Activated CD8-positive, alpha-beta T cell treated with anti-CD3 and anti-CD28 coated beads, Interleukin-2, amount 10 ng/mL, durations not matched to agents 7 days and 5 days (primary cell): ENCODE measurements at regions not wholly inside any gene's neighbourhood (a gene's known extent, or its start where the extent isn't known, plus 50 kb on each side); places are given as distances from the start of the nearest gene placed in this dataset.

Source experiments
- ATAC-seq: fragments of 150-1000 bp; cut with Tn5 transposase; one replicate; pipeline ENCODE4 v1.10.0; 2021; ENCODE audit warnings: moderate library complexity
- CTCF ChIA-PET: fragments of 350-600 bp; sonication (Branson Sonifier 250); formaldehyde crosslinking; loops from one replicate; lab custom pipeline; 2021; ENCODE audit warnings: antibody characterized with exemption; lab: Charles Lee
- POLR2A ChIA-PET: fragments of 350-600 bp; sonication (Branson Sonifier 250); formaldehyde crosslinking; loops from one replicate; lab custom pipeline; 2021; ENCODE audit warnings: antibody characterized with exemption; lab: Charles Lee
- DNase-seq: peaks from one replicate; pipeline ENCODE4 v3.0.0-alpha.2; 2020
- H3K27ac Mint-ChIP-seq: one replicate; pipeline ENCODE4 v1.8.0; 2021; ENCODE audit warnings: mild to moderate bottlenecking, mixed read lengths
- H3K27me3 Mint-ChIP-seq: one replicate; pipeline ENCODE4 v1.8.0; 2021; ENCODE audit warnings: low read depth, mixed read lengths
- H3K36me3 Mint-ChIP-seq: one replicate; pipeline ENCODE4 v1.8.0; 2021; ENCODE audit warnings: low read depth, mixed read lengths
- H3K4me1 Mint-ChIP-seq: one replicate; pipeline ENCODE4 v1.8.0; 2021; ENCODE audit warnings: low read depth, mixed read lengths
- H3K4me3 Mint-ChIP-seq: one replicate; pipeline ENCODE4 v1.8.0; 2021; ENCODE audit warnings: mild to moderate bottlenecking, mixed read lengths
- H3K9me3 Mint-ChIP-seq: one replicate; pipeline ENCODE4 v1.8.0; 2022; ENCODE audit warnings: mixed read lengths; ENCODE audit not compliant: insufficient read depth

GRCh38 chr4:19707876-19708275, 543.8 kb upstream of the SLIT2 start:
- POLR2A ChIA-PET, result no interaction called here
- DNase-seq (no peak), ATAC-seq (no peak)
- CTCF ChIA-PET, result no interaction called here
- no peaks in the 10 kb centered on the region for H3K4me1 Mint-ChIP-seq
- no peaks in the 10 kb centered on the region for H3K36me3 Mint-ChIP-seq
- H3K4me3 Mint-ChIP-seq, result no peak overlapping the region
- peaks cover 17% of the 10 kb centered on the region for H3K9me3 Mint-ChIP-seq
- no peaks in the 10 kb centered on the region for H3K27me3 Mint-ChIP-seq
- no peak overlapping the region for H3K27ac Mint-ChIP-seq

GRCh38 chr4:19703391-19703790, 548.3 kb upstream of the SLIT2 start:
- H3K9me3 Mint-ChIP-seq, result peaks cover 15% of the 10 kb centered on the region
- CTCF ChIA-PET, result no interaction called here
- POLR2A ChIA-PET, result no interaction called here
- H3K4me1 Mint-ChIP-seq, result no peaks in the 10 kb centered on the region
- no peak for DNase-seq
- no peak for ATAC-seq
- H3K4me3 Mint-ChIP-seq, result no peak overlapping the region
- no peaks in the 10 kb centered on the region for H3K27me3 Mint-ChIP-seq
- no peaks in the 10 kb centered on the region for H3K36me3 Mint-ChIP-seq
- H3K27ac Mint-ChIP-seq, result no peak overlapping the region

- no peak overlapping the region for H3K27ac Mint-ChIP-seq
- H3K4me1 Mint-ChIP-seq, result no peaks in the 10 kb centered on the region
- ATAC-seq (no peak), DNase-seq (no peak)
- ChIA-PET CTCF (no interaction called here), POLR2A (no interaction called here)
- no peaks in the 10 kb centered on the region for H3K27me3 Mint-ChIP-seq
- no peak overlapping the region for H3K4me3 Mint-ChIP-seq
- H3K9me3 Mint-ChIP-seq, result peaks cover 10% of the 10 kb centered on the region
- no peaks in the 10 kb centered on the region for H3K36me3 Mint-ChIP-seq
These were observed 550.7 kb upstream of the SLIT2 start for GRCh38 chr4:19700992-19701391.

- no peaks in the 10 kb centered on the region for H3K36me3 Mint-ChIP-seq
- no peaks in the 10 kb centered on the region for H3K27me3 Mint-ChIP-seq
- no peak overlapping the region for H3K4me3 Mint-ChIP-seq
- peaks cover 3% of the 10 kb centered on the region for H3K9me3 Mint-ChIP-seq
- H3K4me1 Mint-ChIP-seq, result no peaks in the 10 kb centered on the region
- H3K27ac Mint-ChIP-seq, result no peak overlapping the region
- ATAC-seq (no peak), DNase-seq (no peak)
- CTCF ChIA-PET, result no interaction called here
- POLR2A ChIA-PET, result no interaction called here
These were observed 552.7 kb upstream of the SLIT2 start for GRCh38 chr4:19698961-19699360.

- DNase-seq (no peak), ATAC-seq (no peak)
- ChIA-PET CTCF (no interaction called here), POLR2A (no interaction called here)
- Mint-ChIP-seq H3K9me3 (peaks cover 3% of the 10 kb centered on the region), H3K27ac (no peak overlapping the region), H3K36me3 (no peaks in the 10 kb centered on the region), H3K27me3 (no peaks in the 10 kb centered on the region), H3K4me3 (no peak overlapping the region), H3K4me1 (no peaks in the 10 kb centered on the region)
These were observed 556.9 kb upstream of the SLIT2 start for GRCh38 chr4:19694812-19695211.

GRCh38 chr4:19693936-19694570, 557.7 kb upstream of the SLIT2 start:
- H3K4me3 Mint-ChIP-seq, result no peak overlapping the region
- no peaks in the 10 kb centered on the region for H3K27me3 Mint-ChIP-seq
- H3K27ac Mint-ChIP-seq, result no peak overlapping the region
- no peaks in the 10 kb centered on the region for H3K36me3 Mint-ChIP-seq
- CTCF ChIA-PET, result no interaction called here
- DNase-seq (no peak), ATAC-seq (no peak)
- POLR2A ChIA-PET, result no interaction called here
- H3K9me3 Mint-ChIP-seq, result no peaks in the 10 kb centered on the region
- no peaks in the 10 kb centered on the region for H3K4me1 Mint-ChIP-seq

- H3K27me3 Mint-ChIP-seq, result no peaks in the 10 kb centered on the region
- DNase-seq, result no peak
- H3K36me3 Mint-ChIP-seq, result no peaks in the 10 kb centered on the region
- no peak overlapping the region for H3K4me3 Mint-ChIP-seq
- POLR2A ChIA-PET, result no interaction called here
- H3K4me1 Mint-ChIP-seq, result no peaks in the 10 kb centered on the region
- H3K9me3 Mint-ChIP-seq, result peaks cover 6% of the 10 kb centered on the region
- CTCF ChIA-PET, result no interaction called here
- no peak for ATAC-seq
- H3K27ac Mint-ChIP-seq, result no peak overlapping the region
These were observed 562.2 kb upstream of the SLIT2 start for GRCh38 chr4:19689511-19689910.

- DNase-seq (no peak), ATAC-seq (no peak)
- Mint-ChIP-seq H3K27ac (no peak overlapping the region), H3K4me1 (no peaks in the 10 kb centered on the region), H3K9me3 (peaks cover 6% of the 10 kb centered on the region), H3K27me3 (no peaks in the 10 kb centered on the region), H3K36me3 (no peaks in the 10 kb centered on the region), H3K4me3 (no peak overlapping the region)
- CTCF ChIA-PET, result no interaction called here
- POLR2A ChIA-PET, result no interaction called here
These were observed 565.2 kb upstream of the SLIT2 start for GRCh38 chr4:19686456-19686855.

GRCh38 chr4:19684084-19684483, 567.6 kb upstream of the SLIT2 start:
- H3K27ac Mint-ChIP-seq, result no peak overlapping the region
- no peak overlapping the region for H3K4me3 Mint-ChIP-seq
- no peak for DNase-seq
- H3K36me3 Mint-ChIP-seq, result no peaks in the 10 kb centered on the region
- H3K4me1 Mint-ChIP-seq, result no peaks in the 10 kb centered on the region
- POLR2A ChIA-PET, result no interaction called here
- CTCF ChIA-PET, result no interaction called here
- peaks cover 9% of the 10 kb centered on the region for H3K9me3 Mint-ChIP-seq
- ATAC-seq, result no peak
- H3K27me3 Mint-ChIP-seq, result no peaks in the 10 kb centered on the region

GRCh38 chr4:19683426-19683825, 568.3 kb upstream of the SLIT2 start:
- ChIA-PET POLR2A (no interaction called here), CTCF (no interaction called here)
- H3K9me3 Mint-ChIP-seq, result peaks cover 8% of the 10 kb centered on the region
- H3K27me3 Mint-ChIP-seq, result no peaks in the 10 kb centered on the region
- H3K4me3 Mint-ChIP-seq, result no peak overlapping the region
- H3K27ac Mint-ChIP-seq, result no peak overlapping the region
- H3K36me3 Mint-ChIP-seq, result no peaks in the 10 kb centered on the region
- DNase-seq, result no peak
- ATAC-seq, result no peak
- H3K4me1 Mint-ChIP-seq, result no peaks in the 10 kb centered on the region

GRCh38 chr4:19677211-19677610, 574.5 kb upstream of the SLIT2 start:
- H3K27me3 Mint-ChIP-seq, result no peaks in the 10 kb centered on the region
- H3K27ac Mint-ChIP-seq, result no peak overlapping the region
- peaks cover 3% of the 10 kb centered on the region for H3K9me3 Mint-ChIP-seq
- DNase-seq (no peak), ATAC-seq (no peak)
- no peaks in the 10 kb centered on the region for H3K36me3 Mint-ChIP-seq
- no peaks in the 10 kb centered on the region for H3K4me1 Mint-ChIP-seq
- ChIA-PET CTCF (no interaction called here), POLR2A (no interaction called here)
- no peak overlapping the region for H3K4me3 Mint-ChIP-seq

- ATAC-seq, result no peak
- ChIA-PET POLR2A (no interaction called here), CTCF (no interaction called here)
- DNase-seq, result no peak
- Mint-ChIP-seq H3K27me3 (no peaks in the 10 kb centered on the region), H3K4me3 (no peak overlapping the region), H3K9me3 (no peaks in the 10 kb centered on the region), H3K4me1 (no peaks in the 10 kb centered on the region), H3K27ac (no peak overlapping the region), H3K36me3 (no peaks in the 10 kb centered on the region)
These were observed 576.4 kb upstream of the SLIT2 start for GRCh38 chr4:19675172-19675811.

- H3K27me3 Mint-ChIP-seq, result no peaks in the 10 kb centered on the region
- no peak overlapping the region for H3K4me3 Mint-ChIP-seq
- no peak overlapping the region for H3K27ac Mint-ChIP-seq
- peaks cover 25% of the 10 kb centered on the region for H3K9me3 Mint-ChIP-seq
- ChIA-PET CTCF (no interaction called here), POLR2A (no interaction called here)
- H3K4me1 Mint-ChIP-seq, result no peaks in the 10 kb centered on the region
- no peaks in the 10 kb centered on the region for H3K36me3 Mint-ChIP-seq
- no peak for ATAC-seq
- no peak for DNase-seq
These were observed 592.6 kb upstream of the SLIT2 start for GRCh38 chr4:19659101-19659500.
